Kidney (tissue), 13 donors: ENCODE measurements at regions not wholly inside any gene's neighbourhood (a gene's known extent, or its start where the extent isn't known, plus 50 kb on each side); places are given as distances from the start of the nearest gene placed in this dataset.

Experiments used
- DNase-seq, 5 donors: peaks; one replicate each; pipeline ENCODE4 v3.0.0-alpha.2; 2013 to 2020
- FAIRE-seq: peaks from 2 replicates; lab custom pipeline; 2012; peaks lifted over from hg19 to GRCh38; lab: Jason Lieb, UNC
- H3K27ac ChIP-seq, 2 donors: one replicate each; pipeline ENCODE4 v1.7.0; 2013; ENCODE audit warnings: low read depth in 2 of 2, low read length in 2 of 2, inconsistent platforms in 1 of 2
- H3K27me3 ChIP-seq: one replicate; pipeline ENCODE4 v1.7.1; 2013; ENCODE audit warnings: low read length, inconsistent platforms; ENCODE audit not compliant: control insufficient read depth, insufficient read depth
- H3K36me3 ChIP-seq, 3 donors: one replicate each; pipeline versions ENCODE4 v1.7.0 to v1.7.1; 2013; ENCODE audit warnings: low read length in 3 of 3, control low read depth in 1 of 3, inconsistent platforms in 1 of 3; ENCODE audit not compliant: insufficient read depth in 3 of 3, control insufficient read depth in 2 of 3
- H3K4me1 ChIP-seq, 3 donors: one replicate each; pipeline versions ENCODE4 v1.7.0 to v1.7.1; 2013; ENCODE audit warnings: low read length in 3 of 3, inconsistent platforms in 1 of 3, low read depth in 1 of 3; ENCODE audit not compliant: control insufficient read depth in 2 of 3, insufficient read depth in 2 of 3
- H3K4me3 ChIP-seq, 3 donors: one replicate each; pipeline versions ENCODE4 v1.7.0 to v1.8.1; 2013; ENCODE audit warnings: low read length in 3 of 3, control low read depth in 1 of 3, inconsistent platforms in 1 of 3
- H3K9ac ChIP-seq, 3 donors: one replicate each; pipeline versions ENCODE4 v1.7.0 to v1.7.1; 2013; ENCODE audit warnings: low read length in 3 of 3, control low read depth in 1 of 3, inconsistent platforms in 1 of 3
- H3K9me3 ChIP-seq, 3 donors: one replicate each; pipeline versions ENCODE4 v1.7.0 to v1.7.1; 2013; ENCODE audit warnings: low read length in 3 of 3, control low read depth in 1 of 3, inconsistent platforms in 1 of 3; ENCODE audit not compliant: control insufficient read depth in 2 of 3, insufficient read depth in 1 of 3
- intact Hi-C: fragments of 100-400 bp; cut with DNase I; formaldehyde crosslinking; loops from one replicate; pipeline ENCODE4 v1.11.1; 2022
- TF ChIP-seq, protein P1 (sequence below): IDR thresholded peaks from 3 replicates; pipeline ENCODE4 v1.5.1; 2012; ENCODE audit warnings: mild to moderate bottlenecking, moderate library complexity, borderline replicate concordance; ENCODE audit not compliant: insufficient read depth; ENCODE audit errors: extremely low read depth
- donor health status: control.
- donor health status: control.
- donor health status: control.
- donor health status: control.
- donor health status: control.
- donor health status: DM: yes; HTN: yes; CAD: no.
- donor health status: Normal renal cell carcinoma (clear cell type).

DNA sequence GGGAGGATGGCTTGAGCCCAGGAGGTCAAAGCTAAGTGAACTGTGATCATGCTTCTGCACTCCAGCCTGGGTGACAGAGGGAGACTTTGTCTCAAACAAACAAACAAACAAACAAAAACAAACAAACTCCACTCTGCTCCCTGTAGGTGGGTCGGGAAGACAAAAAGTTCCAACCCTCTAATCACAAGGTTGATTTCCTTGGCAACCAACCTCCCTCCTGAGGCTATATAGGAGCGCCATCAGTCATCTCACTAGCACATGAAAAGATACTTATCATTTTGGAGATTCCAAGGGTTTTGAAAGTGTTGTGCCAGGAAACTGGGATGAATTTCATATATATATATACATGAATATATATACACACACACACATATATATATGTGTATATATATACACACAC is 160.5 kb downstream of the TUSC1 start:
- no peaks in the 10 kb centered on the region for H3K9me3 ChIP-seq
- TF ChIP-seq, protein P1, sequence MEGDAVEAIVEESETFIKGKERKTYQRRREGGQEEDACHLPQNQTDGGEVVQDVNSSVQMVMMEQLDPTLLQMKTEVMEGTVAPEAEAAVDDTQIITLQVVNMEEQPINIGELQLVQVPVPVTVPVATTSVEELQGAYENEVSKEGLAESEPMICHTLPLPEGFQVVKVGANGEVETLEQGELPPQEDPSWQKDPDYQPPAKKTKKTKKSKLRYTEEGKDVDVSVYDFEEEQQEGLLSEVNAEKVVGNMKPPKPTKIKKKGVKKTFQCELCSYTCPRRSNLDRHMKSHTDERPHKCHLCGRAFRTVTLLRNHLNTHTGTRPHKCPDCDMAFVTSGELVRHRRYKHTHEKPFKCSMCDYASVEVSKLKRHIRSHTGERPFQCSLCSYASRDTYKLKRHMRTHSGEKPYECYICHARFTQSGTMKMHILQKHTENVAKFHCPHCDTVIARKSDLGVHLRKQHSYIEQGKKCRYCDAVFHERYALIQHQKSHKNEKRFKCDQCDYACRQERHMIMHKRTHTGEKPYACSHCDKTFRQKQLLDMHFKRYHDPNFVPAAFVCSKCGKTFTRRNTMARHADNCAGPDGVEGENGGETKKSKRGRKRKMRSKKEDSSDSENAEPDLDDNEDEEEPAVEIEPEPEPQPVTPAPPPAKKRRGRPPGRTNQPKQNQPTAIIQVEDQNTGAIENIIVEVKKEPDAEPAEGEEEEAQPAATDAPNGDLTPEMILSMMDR: no peak
- H3K36me3 ChIP-seq: no peaks in the 10 kb centered on the region
- H3K4me1 ChIP-seq: no peaks in the 10 kb centered on the region
- H3K27ac ChIP-seq: no peak overlapping the region
- no peak for FAIRE-seq
- no peak overlapping the region for H3K4me3 ChIP-seq
- intact Hi-C loops: no loop called here
- no peak overlapping the region for H3K9ac ChIP-seq
- DNase-seq: no peak
- no peaks in the 10 kb centered on the region for H3K27me3 ChIP-seq

DNA sequence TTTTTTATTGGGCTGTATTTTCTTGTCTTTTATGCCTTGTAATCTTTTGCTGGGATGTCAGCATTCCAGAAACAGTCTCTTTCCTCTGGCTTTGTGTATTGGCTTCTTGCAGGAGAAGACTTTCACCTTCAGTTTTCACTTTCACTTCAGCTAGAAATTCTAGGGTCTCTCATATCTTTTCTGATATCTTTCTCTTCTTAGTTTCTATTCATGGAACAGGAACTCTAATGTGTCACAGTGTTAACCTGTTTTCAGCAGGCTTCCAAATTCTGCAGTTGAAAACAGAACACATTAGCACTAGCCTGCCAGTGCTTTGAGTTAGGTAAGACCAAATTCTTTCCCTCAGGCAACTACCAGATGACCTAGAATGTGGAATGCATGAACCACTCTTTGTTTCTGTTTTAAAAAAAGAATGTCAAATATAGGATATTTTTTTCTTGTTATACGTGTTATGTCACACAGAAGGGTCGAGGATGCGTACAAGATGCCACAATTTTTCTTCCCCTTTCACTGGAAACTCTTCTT is 164.7 kb downstream of the TUSC1 start:
- TF ChIP-seq, protein P1: no peak
- peak in 1 of 5 donors; percentile 2 for DNase-seq
- no peaks in the 10 kb centered on the region for H3K4me1 ChIP-seq

DNA sequence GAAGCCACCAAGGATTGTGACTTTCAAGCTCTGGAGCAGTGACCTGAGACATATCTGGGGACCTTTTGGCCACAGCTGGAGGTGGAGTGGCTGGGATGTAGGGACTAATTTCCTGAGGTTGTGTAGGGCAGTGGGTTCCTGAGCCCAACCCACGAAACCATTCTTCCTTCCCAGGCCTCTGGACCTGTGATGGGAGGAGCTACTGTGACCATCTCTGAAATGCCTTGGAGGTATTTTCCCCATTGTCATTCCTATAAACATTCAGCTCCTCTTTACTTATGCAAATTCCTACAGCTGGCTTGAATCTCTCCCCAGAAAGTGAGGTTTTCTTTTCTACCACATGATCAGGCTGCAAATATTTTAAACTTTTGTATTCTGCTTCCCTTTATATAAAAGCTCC is 172.6 kb downstream of the TUSC1 start:
- H3K9me3 ChIP-seq: peaks cover 0 to 10% (median 5%) of the 10 kb centered on the region in 3 donors
- DNase-seq (no peak), FAIRE-seq (no peak)
- intact Hi-C loops: no loop called here
- H3K27me3 ChIP-seq: no peaks in the 10 kb centered on the region
- H3K9ac ChIP-seq: no peak overlapping the region
- no peaks in the 10 kb centered on the region for H3K36me3 ChIP-seq
- H3K27ac ChIP-seq: no peak overlapping the region
- TF ChIP-seq, protein P1: no peak
- no peak overlapping the region for H3K4me3 ChIP-seq
- H3K4me1 ChIP-seq: no peaks in the 10 kb centered on the region

More for the DNA sequence above, 164.7 kb downstream of the TUSC1 start:
- Histone ChIP-seq H3K27me3 (no peaks in the 10 kb centered on the region), H3K9ac (no peak overlapping the region), H3K9me3 (no peaks in the 10 kb centered on the region), H3K4me3 (no peak overlapping the region), H3K36me3 (no peaks in the 10 kb centered on the region), H3K27ac (no peak overlapping the region)
- no peak for FAIRE-seq
- intact Hi-C loops: no loop called here

DNA sequence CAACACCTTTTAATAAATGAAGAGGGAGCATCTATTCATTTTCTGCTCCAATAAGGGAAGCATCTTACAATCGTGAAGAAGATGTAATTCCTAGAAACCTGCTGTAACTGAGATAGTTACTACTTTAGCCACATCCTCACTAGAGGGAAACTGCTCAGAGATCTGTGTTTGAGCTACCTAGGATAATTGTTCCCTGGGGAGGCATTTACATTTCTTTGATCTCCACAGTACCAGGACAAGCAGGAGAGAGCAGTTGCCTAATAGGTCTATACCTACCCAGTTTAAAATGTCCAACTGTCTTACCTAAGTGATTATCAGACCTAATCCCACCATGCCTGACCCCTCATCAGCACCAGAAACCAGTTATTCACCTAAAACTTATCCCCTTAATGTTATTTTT is 196.9 kb downstream of the TUSC1 start:
- Histone ChIP-seq H3K4me1 (no peaks in the 10 kb centered on the region), H3K9me3 (no peaks in the 10 kb centered on the region), H3K4me3 (no peak overlapping the region), H3K27me3 (no peaks in the 10 kb centered on the region), H3K36me3 (no peaks in the 10 kb centered on the region), H3K27ac (no peak overlapping the region), H3K9ac (no peak overlapping the region)
- intact Hi-C loops: no loop called here
- FAIRE-seq (no peak), DNase-seq (no peak)
- TF ChIP-seq, protein P1: no peak
